Colonic mucosa (tissue), 4 donors: ENCODE measurements at regions not wholly inside any gene's neighbourhood (a gene's known extent, or its start where the extent isn't known, plus 50 kb on each side); places are given as distances from the start of the nearest gene placed in this dataset.

Experiments
- DNase-seq: peaks from one replicate; pipeline ENCODE4 v3.0.0-alpha.2; 2020
- H3K27ac ChIP-seq: fragments of 200-600 bp; one replicate; pipeline ENCODE4 v1.8.0; 2021
- H3K27me3 ChIP-seq: fragments of 200-600 bp; one replicate; pipeline ENCODE4 v1.8.0; 2021
- H3K36me3 ChIP-seq: fragments of 200-600 bp; one replicate; pipeline ENCODE4 v1.8.0; 2021
- H3K4me1 ChIP-seq: fragments of 200-600 bp; one replicate; pipeline ENCODE4 v1.8.0; 2021; ENCODE audit warnings: mild to moderate bottlenecking
- H3K4me3 ChIP-seq: fragments of 200-600 bp; one replicate; pipeline ENCODE4 v1.8.0; 2021
- H3K9ac ChIP-seq, 2 donors: one replicate each; pipeline ENCODE4 v1.7.0; 2013; ENCODE audit warnings: control low read depth in 2 of 2, low read depth in 2 of 2, low read length in 2 of 2
- H3K9me3 ChIP-seq: fragments of 200-600 bp; one replicate; pipeline ENCODE4 v1.8.0; 2021
- intact Hi-C: fragments of 100-400 bp; cut with DNase I; formaldehyde crosslinking; loops from one replicate; pipeline ENCODE4 v1.14.1; 2022
- TF ChIP-seq, protein P1 (sequence below): fragments of 200-600 bp; IDR thresholded peaks from one replicate; pipeline ENCODE4 v1.8.0; 2022; ENCODE audit warnings: antibody characterized with exemption, mild to moderate bottlenecking
- donor health status: healthy.
- donor health status: DM: no; HTN: no; CAD: no.
- donor health status: DM: no; HTN: no; CAD: no.

DNA sequence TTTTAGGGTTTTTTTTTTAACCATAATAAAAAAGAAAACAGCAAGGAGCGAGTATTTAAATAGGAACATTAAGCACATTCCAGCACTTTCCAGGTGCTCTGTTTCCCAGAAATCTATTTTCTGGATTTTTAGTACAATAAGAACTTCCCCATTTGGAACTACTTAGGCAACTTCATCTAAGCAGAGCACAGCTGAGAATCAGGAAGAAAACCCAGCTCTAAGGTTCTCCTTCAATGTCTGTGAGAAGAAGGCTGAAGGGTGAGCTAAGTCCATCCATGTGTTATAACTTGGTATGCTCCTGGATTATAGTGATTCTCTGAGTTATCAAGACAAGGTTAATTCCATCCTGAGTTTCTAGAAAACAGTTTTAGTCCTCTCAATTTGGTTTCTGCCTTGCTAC, 181.9 kb downstream of the CYP26A1 start:
- no peak overlapping the region for H3K27ac ChIP-seq
- intact Hi-C loops = no loop called here

More for the DNA sequence above, 181.9 kb downstream of the CYP26A1 start:
- Histone ChIP-seq H3K9me3 (no peaks in the 10 kb centered on the region), H3K27me3 (no peaks in the 10 kb centered on the region), H3K9ac (no peak overlapping the region), H3K4me1 (no peaks in the 10 kb centered on the region), H3K4me3 (no peak overlapping the region), H3K36me3 (no peaks in the 10 kb centered on the region)
- no peak for DNase-seq
- TF ChIP-seq, protein P1, sequence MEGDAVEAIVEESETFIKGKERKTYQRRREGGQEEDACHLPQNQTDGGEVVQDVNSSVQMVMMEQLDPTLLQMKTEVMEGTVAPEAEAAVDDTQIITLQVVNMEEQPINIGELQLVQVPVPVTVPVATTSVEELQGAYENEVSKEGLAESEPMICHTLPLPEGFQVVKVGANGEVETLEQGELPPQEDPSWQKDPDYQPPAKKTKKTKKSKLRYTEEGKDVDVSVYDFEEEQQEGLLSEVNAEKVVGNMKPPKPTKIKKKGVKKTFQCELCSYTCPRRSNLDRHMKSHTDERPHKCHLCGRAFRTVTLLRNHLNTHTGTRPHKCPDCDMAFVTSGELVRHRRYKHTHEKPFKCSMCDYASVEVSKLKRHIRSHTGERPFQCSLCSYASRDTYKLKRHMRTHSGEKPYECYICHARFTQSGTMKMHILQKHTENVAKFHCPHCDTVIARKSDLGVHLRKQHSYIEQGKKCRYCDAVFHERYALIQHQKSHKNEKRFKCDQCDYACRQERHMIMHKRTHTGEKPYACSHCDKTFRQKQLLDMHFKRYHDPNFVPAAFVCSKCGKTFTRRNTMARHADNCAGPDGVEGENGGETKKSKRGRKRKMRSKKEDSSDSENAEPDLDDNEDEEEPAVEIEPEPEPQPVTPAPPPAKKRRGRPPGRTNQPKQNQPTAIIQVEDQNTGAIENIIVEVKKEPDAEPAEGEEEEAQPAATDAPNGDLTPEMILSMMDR = no peak
